Large intestine (tissue), 3 donors: ENCODE measurements at regions not wholly inside any gene's neighbourhood (a gene's known extent, or its start where the extent isn't known, plus 50 kb on each side); places are given as distances from the start of the nearest gene placed in this dataset.

ENCODE experiments used
- DNase-seq, 2 donors: peaks; one replicate each; pipeline versions ENCODE4 v3.0.0 to v3.0.0-alpha.2; 2013
- H3K27ac ChIP-seq: one replicate; pipeline ENCODE4 v1.5.1; 2013; ENCODE audit warnings: low read length
- H3K27me3 ChIP-seq: 2 replicates; pipeline ENCODE4 v1.6.1; 2013; ENCODE audit warnings: low read length; ENCODE audit not compliant: control insufficient read depth, insufficient read depth
- H3K36me3 ChIP-seq: 2 replicates; pipeline ENCODE4 v1.6.1; 2013; ENCODE audit warnings: low read length; ENCODE audit not compliant: control insufficient read depth, insufficient read depth
- H3K4me1 ChIP-seq: one replicate; pipeline ENCODE4 v1.6.1; 2013; ENCODE audit warnings: low read length; ENCODE audit not compliant: control insufficient read depth, insufficient read depth
- H3K4me3 ChIP-seq: one replicate; pipeline ENCODE4 v1.5.1; 2013; ENCODE audit warnings: low read length
- H3K9me3 ChIP-seq: one replicate; pipeline ENCODE4 v1.6.1; 2013; ENCODE audit warnings: mild to moderate bottlenecking, low read depth, low read length, moderate library complexity; ENCODE audit not compliant: control insufficient read depth
- WGBS: methylation state at CpG from one replicate; pipeline ENCODE4 v1.1.5; 2013; ENCODE audit warnings: low lambda C conversion rate; ENCODE audit not compliant: insufficient coverage; 5-methylcytosine and 5-hydroxymethylcytosine counted together

- WGBS: no CpG with 5 or more reads among the region's 3 CpGs
- Histone ChIP-seq H3K27me3 (no peaks in the 10 kb centered on the region), H3K4me1 (peaks cover 5% of the 10 kb centered on the region), H3K36me3 (no peaks in the 10 kb centered on the region), H3K27ac (no peak overlapping the region), H3K9me3 (no peaks in the 10 kb centered on the region), H3K4me3 (no peak overlapping the region)
- no peak for DNase-seq
Measured at GRCh38 chr2:118687192-118687591, 160.3 kb downstream of the EN1 start.

GRCh38 chr2:118686346-118686745 lies 161.1 kb downstream of the EN1 start:
- Histone ChIP-seq H3K36me3 (no peaks in the 10 kb centered on the region), H3K27ac (no peak overlapping the region), H3K4me1 (peaks cover 5% of the 10 kb centered on the region), H3K4me3 (no peak overlapping the region), H3K27me3 (no peaks in the 10 kb centered on the region), H3K9me3 (no peaks in the 10 kb centered on the region)
- no peak for DNase-seq
- no CpG with 5 or more reads among the region's 1 CpG for WGBS

DNA sequence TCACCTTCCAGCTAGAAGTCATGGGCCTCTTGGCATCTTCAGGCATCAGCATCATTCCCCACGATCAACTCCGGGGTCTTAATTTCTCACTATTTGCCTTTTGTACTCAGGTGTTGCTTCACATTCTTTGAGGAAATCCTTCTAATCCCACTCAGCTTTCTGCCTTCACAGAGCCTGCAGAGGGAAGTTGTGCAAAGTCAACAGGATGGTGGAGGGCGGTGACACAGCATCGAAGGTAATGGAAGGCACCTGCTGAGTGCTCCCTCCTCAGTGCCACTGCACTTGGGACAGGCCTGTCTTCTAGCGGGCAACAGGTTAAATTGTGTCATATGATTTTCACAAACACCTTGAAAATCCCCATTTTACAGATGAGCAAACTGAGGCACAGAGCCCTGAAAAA lies 164.0 kb downstream of the EN1 start:
- no peaks in the 10 kb centered on the region for H3K36me3 ChIP-seq
- no peaks in the 10 kb centered on the region for H3K9me3 ChIP-seq
- no peak overlapping the region for H3K27ac ChIP-seq
- no CpG with 5 or more reads among the region's 5 CpGs for WGBS
- DNase-seq: no peak
- peaks cover 5% of the 10 kb centered on the region for H3K4me1 ChIP-seq
- peaks cover 2% of the 10 kb centered on the region for H3K27me3 ChIP-seq
- no peak overlapping the region for H3K4me3 ChIP-seq

DNA sequence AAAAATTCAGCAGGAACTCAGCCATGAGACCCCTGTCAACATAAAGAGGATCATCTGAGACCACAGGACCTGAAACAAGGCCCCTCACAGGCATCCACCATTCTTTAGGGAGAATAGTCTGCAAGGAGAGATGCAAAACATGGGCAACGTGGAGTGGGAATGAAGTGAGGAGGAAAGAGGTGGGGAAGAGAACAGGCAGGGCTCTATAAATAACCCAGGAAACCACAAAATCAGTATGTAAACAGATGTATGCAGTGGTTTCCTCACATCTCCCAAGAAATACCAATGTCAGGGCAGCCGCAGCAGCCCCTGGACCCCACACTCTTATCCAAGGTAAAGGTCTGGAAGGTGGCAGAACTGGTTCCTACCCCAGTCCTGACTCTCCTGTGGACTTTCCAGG lies 168.5 kb downstream of the EN1 start:
- no peak for DNase-seq
- Histone ChIP-seq H3K4me3 (no peak overlapping the region), H3K4me1 (no peaks in the 10 kb centered on the region), H3K27ac (no peak overlapping the region), H3K9me3 (no peaks in the 10 kb centered on the region), H3K27me3 (peaks cover 2% of the 10 kb centered on the region), H3K36me3 (no peaks in the 10 kb centered on the region)
- WGBS: no CpG with 5 or more reads among the region's 2 CpGs

DNA sequence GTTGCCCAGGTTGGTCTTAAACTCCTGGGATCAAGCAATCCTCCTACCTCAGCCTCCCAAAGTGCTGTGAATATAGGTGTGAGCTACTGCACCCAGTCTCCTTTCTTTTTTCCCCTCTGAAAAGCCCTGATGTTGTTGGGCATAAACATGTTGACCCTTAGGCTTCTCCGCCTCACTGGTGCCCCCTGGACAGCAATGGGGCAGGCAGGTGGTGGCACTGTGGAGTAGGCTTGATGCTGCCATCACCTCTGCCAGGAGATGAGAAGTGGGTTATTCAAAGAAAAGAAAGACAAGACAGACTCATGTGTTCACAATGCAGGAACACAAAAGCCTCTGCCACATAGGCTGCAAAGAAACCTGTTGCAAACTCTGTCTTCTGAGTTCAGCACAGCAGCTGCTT lies 169.9 kb downstream of the EN1 start:
- no peak for DNase-seq
- WGBS: no CpG with 5 or more reads among the region's 1 CpG
- Histone ChIP-seq H3K4me1 (peaks cover 5% of the 10 kb centered on the region), H3K36me3 (no peaks in the 10 kb centered on the region), H3K4me3 (no peak overlapping the region), H3K27me3 (peaks cover 2% of the 10 kb centered on the region), H3K9me3 (no peaks in the 10 kb centered on the region), H3K27ac (no peak overlapping the region)

DNA sequence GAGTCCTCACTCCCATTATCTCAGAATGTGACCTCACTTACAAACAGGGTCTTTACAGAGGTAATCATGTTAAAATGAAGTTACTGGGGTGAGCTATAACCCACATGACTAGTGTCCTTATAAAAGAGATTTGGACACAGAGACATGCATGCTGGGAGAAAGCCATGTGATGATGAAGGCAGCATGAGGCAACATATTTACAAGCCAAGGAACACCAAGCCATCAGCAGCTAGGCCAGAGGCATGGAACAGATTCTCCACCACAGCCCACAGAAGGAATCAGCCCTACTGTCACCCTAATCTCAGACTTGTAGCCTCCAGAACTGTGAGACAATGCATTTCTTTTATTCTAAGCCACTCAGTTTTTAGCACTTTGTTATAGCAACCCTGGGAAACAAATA lies 171.9 kb downstream of the EN1 start:
- H3K4me3 ChIP-seq: no peak overlapping the region
- H3K27ac ChIP-seq: no peak overlapping the region

DNA sequence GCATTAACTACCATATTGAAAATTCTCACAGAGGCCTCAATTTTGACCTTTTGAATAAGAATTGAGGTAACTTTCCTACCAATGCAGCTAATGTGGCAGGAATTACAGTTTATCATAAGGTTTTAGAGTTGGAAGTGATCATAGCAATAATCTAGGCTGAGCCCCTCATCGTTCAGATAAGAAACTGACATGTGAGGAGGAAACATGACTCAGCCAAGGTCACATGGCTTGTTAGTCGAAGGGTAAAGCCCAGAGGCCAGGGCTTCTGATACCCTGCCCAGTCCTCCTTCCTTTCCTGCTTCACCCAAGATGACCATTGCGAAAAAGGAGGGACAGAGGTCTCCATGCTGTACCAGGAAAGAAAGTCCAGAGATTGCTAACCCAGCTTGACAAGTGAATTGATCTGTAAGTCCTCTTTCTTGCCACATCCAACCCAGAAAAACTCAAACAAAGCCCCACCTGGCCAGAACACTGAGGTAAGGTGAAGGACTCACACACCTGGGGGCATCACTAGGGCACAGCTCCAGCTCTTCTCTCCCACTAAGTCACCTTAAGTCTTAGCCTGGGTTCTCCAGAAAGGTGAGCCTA lies 174.8 kb downstream of the EN1 start:
- Histone ChIP-seq H3K36me3 (no peaks in the 10 kb centered on the region), H3K27ac (peak overlapping the region; percentile 23), H3K4me3 (no peak overlapping the region), H3K27me3 (no peaks in the 10 kb centered on the region), H3K4me1 (peaks cover 9% of the 10 kb centered on the region), H3K9me3 (no peaks in the 10 kb centered on the region)
- no CpG with 5 or more reads among the region's 3 CpGs for WGBS
- DNase-seq: peak; percentile 46 to 48

More for the DNA sequence above, 171.9 kb downstream of the EN1 start:
- H3K36me3 ChIP-seq: no peaks in the 10 kb centered on the region
- no peak for DNase-seq
- H3K9me3 ChIP-seq: no peaks in the 10 kb centered on the region
- peaks cover 2% of the 10 kb centered on the region for H3K27me3 ChIP-seq
- H3K4me1 ChIP-seq: peaks cover 9% of the 10 kb centered on the region

DNA sequence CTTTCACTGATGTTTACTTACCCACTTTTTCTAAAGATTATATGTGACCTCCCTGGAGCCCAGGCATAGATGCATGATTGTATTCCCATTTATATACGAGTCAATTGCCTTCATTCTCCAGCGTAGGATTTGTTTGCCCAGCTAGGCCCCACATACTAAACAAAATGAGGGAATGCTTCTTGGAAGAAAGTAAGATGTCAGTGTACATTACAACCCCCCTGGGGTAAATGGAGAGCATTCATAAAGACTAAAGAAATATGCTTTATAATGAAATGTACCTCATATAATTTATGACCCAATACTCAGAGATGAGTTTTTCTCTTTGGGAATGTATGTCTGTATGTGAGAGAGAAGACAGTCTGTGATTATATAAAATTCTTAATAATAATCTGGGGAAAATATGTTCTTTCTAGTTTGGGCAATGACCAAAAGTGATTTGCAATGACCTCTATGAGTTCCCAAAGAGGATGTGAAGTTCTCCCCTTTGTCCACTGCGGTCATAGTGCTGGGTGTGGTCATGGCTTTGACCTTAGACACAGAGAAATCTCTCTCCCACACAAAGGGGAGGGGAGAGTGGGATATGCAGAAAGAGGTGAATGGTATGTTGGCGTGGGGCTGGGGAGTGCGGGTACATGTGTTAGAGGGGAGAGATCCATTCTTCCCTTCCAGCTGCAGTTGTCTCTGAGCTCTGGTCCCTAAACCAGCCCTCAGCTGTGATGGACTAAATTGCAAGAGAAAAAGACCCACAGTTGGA lies 175.6 kb downstream of the EN1 start:
- no peak overlapping the region for H3K4me3 ChIP-seq
- no peaks in the 10 kb centered on the region for H3K9me3 ChIP-seq
- H3K36me3 ChIP-seq: no peaks in the 10 kb centered on the region
- no peak overlapping the region for H3K27ac ChIP-seq
- 60% methylated on average over 1 of the region's 5 CpGs for WGBS
- H3K4me1 ChIP-seq: peaks cover 9% of the 10 kb centered on the region
- no peaks in the 10 kb centered on the region for H3K27me3 ChIP-seq
- no peak for DNase-seq

GRCh38 chr2:118670838-118671237 lies 176.6 kb downstream of the EN1 start:
- Histone ChIP-seq H3K4me1 (peaks cover 9% of the 10 kb centered on the region), H3K27ac (no peak overlapping the region), H3K4me3 (no peak overlapping the region), H3K9me3 (no peaks in the 10 kb centered on the region), H3K27me3 (no peaks in the 10 kb centered on the region), H3K36me3 (no peaks in the 10 kb centered on the region)
- WGBS: no CpG with 5 or more reads among the region's 6 CpGs
- DNase-seq: peak in 1 of 2 donors; percentile 17

GRCh38 chr2:118670276-118670675 lies 177.2 kb downstream of the EN1 start:
- H3K27me3 ChIP-seq: no peaks in the 10 kb centered on the region
- peaks cover 9% of the 10 kb centered on the region for H3K4me1 ChIP-seq
- H3K9me3 ChIP-seq: no peaks in the 10 kb centered on the region
- no peaks in the 10 kb centered on the region for H3K36me3 ChIP-seq
- 80% methylated on average over 2 of the region's 2 CpGs for WGBS
- no peak overlapping the region for H3K27ac ChIP-seq
- H3K4me3 ChIP-seq: no peak overlapping the region
- no peak for DNase-seq

DNA sequence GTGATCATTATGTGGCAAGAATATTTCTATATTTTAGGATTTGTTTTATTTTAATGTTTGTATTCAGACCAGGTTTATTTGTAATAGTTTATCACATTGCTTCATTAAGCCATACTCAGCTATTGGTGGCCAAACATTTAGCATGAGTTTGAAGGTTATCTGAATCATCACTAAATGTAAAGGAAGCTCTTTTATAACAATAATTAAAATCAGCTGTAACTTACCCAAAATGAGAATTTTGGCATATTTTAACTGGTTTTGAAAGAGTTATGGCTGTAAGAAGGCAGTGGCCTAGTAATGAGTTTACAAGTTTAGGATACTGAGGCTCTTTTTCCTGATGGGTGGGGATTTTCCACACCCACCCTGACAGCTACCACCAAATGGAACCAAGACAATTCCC lies 177.8 kb downstream of the EN1 start:
- no peak overlapping the region for H3K4me3 ChIP-seq
- H3K4me1 ChIP-seq: peaks cover 9% of the 10 kb centered on the region
- H3K27me3 ChIP-seq: no peaks in the 10 kb centered on the region
- no peak overlapping the region for H3K27ac ChIP-seq
- H3K9me3 ChIP-seq: no peaks in the 10 kb centered on the region
- no peak for DNase-seq
- H3K36me3 ChIP-seq: no peaks in the 10 kb centered on the region
